Keratinocyte (primary cell): ENCODE measurements at regions not wholly inside any gene's neighbourhood (a gene's known extent, or its start where the extent isn't known, plus 50 kb on each side); places are given as distances from the start of the nearest gene placed in this dataset.
"Not testable (repeated sequence)": the region's sequence is repeated elsewhere in the genome, so short reads cannot be mapped to it uniquely, and the experiment has no call there.

Source experiments
- DNase-seq: peaks from one replicate; pipeline ENCODE4 v3.0.0-alpha.2; 2011; ENCODE audit warnings: low read depth, missing footprints, low spot score
- FAIRE-seq: peaks from 2 replicates; lab custom pipeline; 2011; peaks lifted over from hg19 to GRCh38; lab: Jason Lieb, UNC
- H2AFZ ChIP-seq: 2 replicates; pipeline ENCODE4 v1.6.0; 2012; ENCODE audit warnings: low read length, control low read depth, inconsistent platforms; ENCODE audit not compliant: control insufficient read depth
- H3K27ac ChIP-seq: 2 replicates; pipeline ENCODE4 v1.5.1; 2011; ENCODE audit warnings: low read length; ENCODE audit not compliant: control insufficient read depth, insufficient read depth
- H3K27me3 ChIP-seq: 3 replicates; pipeline ENCODE4 v1.6.0; 2011; ENCODE audit warnings: low read length; ENCODE audit not compliant: control insufficient read depth, insufficient read depth; ENCODE audit errors: extremely low read depth
- H3K36me3 ChIP-seq, 2 experiments: 2 replicates in 1 of 2; 3 replicates in 1 of 2; pipeline ENCODE4 v1.5.1; 2011; ENCODE audit warnings: low read length in 2 of 2, mild to moderate bottlenecking in 1 of 2; ENCODE audit not compliant: control insufficient read depth in 2 of 2, insufficient read depth in 2 of 2; ENCODE audit errors: extremely low read depth in 1 of 2
- H3K4me1 ChIP-seq: 3 replicates; pipeline ENCODE4 v1.5.1; 2011; ENCODE audit warnings: low read length; ENCODE audit not compliant: control insufficient read depth, insufficient read depth; ENCODE audit errors: extremely low read depth
- H3K4me2 ChIP-seq: 3 replicates; pipeline ENCODE4 v1.6.0; 2011; ENCODE audit warnings: low read depth, low read length; ENCODE audit not compliant: control insufficient read depth, insufficient read depth; ENCODE audit errors: extremely low read depth
- H3K4me3 ChIP-seq, 3 experiments: fragments of 200-600 bp in 1 of 3; sonication (generic) in 1 of 3; 2 replicates in 2 of 3; 3 replicates in 1 of 3; pipeline ENCODE4 v1.5.1; 2011 to 2016; ENCODE audit warnings: low read length in 3 of 3, mild to moderate bottlenecking in 3 of 3, control low read depth in 2 of 3, inconsistent platforms in 1 of 3, low read depth in 1 of 3, mixed read lengths in 1 of 3, mixed run types in 1 of 3, moderate library complexity in 1 of 3; ENCODE audit not compliant: control insufficient read depth in 2 of 3, insufficient read depth in 2 of 3; ENCODE audit errors: extremely low read depth in 1 of 3
- H3K79me2 ChIP-seq: 2 replicates; pipeline ENCODE4 v1.6.0; 2012; ENCODE audit warnings: low read length; ENCODE audit not compliant: control insufficient read depth, insufficient read depth
- H3K9ac ChIP-seq: 3 replicates; pipeline ENCODE4 v1.6.0; 2011; ENCODE audit warnings: low read length; ENCODE audit not compliant: control insufficient read depth, insufficient read depth; ENCODE audit errors: extremely low read depth
- H3K9me1 ChIP-seq: 3 replicates; pipeline ENCODE4 v1.6.0; 2011; ENCODE audit warnings: low read length; ENCODE audit not compliant: control insufficient read depth, insufficient read depth; ENCODE audit errors: extremely low read depth
- H3K9me3 ChIP-seq: 2 replicates; pipeline ENCODE4 v1.5.1; 2012; ENCODE audit warnings: low read depth, low read length; ENCODE audit not compliant: control insufficient read depth
- H4K20me1 ChIP-seq: 3 replicates; pipeline ENCODE4 v1.6.0; 2011; ENCODE audit warnings: low read length; ENCODE audit not compliant: control insufficient read depth, insufficient read depth; ENCODE audit errors: extremely low read depth
- dilution Hi-C: fragments of 300-500 bp; cut with MboI; formaldehyde crosslinking; loops from one replicate; pipeline ENCODE4 v1.7.0; 2020; ENCODE audit warnings: low sequenced_read_pairs; ENCODE audit not compliant: extremely low pct_ligation_motif_present

DNA sequence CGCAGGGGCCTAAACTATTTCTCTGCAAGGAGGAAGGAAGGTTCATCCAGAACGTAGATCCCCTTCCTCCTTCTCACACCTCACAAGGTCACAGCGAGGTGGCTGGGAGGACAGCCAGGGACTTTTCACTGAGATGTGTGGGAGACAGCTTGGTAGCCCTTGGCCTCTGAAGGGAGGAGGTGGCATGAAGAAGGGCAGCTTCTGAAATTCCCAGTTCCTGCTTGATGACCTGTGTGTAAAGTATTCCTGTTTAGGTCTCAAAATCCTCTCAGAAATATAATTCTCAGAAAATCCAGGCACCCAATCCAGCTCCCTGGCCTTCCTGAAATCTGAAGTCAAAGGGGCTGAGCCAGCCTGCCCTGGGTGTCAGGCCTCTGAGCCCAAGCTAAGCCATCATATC lies 84.9 kb upstream of the ALDH3B2 start:
- H3K4me2 ChIP-seq, DNase-seq, H3K9me3 ChIP-seq, FAIRE-seq, H3K79me2 ChIP-seq, H3K4me3 ChIP-seq, H4K20me1 ChIP-seq, H2AFZ ChIP-seq, H3K27me3 ChIP-seq, H3K27ac ChIP-seq, H3K9me1 ChIP-seq, H3K4me1 ChIP-seq, dilution Hi-C loops, H3K9ac ChIP-seq, H3K36me3 ChIP-seq: not testable (repeated sequence)

DNA sequence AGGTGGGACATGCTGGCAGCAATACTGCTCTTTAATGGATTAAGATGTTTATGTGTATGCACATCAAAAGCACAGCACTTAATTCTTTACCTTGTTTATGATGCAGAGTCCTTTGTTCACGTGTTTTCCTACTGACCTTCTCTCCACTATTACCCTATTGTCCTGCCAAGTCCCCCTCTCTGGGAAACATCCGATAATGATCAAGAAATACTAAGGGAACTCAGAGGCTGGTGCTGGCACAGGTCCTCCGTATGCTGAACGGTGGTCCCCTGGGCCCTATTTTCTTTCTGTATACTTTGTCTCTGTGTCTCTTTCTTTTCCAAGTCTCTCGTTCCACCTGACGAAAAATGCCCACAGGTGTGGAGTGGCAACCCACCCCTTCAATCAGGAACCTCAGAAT lies 84.0 kb upstream of the ALDH3B2 start:
- DNase-seq, H2AFZ ChIP-seq, H3K27ac ChIP-seq, H3K4me1 ChIP-seq, H3K79me2 ChIP-seq, H4K20me1 ChIP-seq, H3K4me3 ChIP-seq, dilution Hi-C loops, H3K27me3 ChIP-seq, FAIRE-seq, H3K9ac ChIP-seq, H3K4me2 ChIP-seq, H3K9me3 ChIP-seq, H3K36me3 ChIP-seq, H3K9me1 ChIP-seq: not testable (repeated sequence)

DNA sequence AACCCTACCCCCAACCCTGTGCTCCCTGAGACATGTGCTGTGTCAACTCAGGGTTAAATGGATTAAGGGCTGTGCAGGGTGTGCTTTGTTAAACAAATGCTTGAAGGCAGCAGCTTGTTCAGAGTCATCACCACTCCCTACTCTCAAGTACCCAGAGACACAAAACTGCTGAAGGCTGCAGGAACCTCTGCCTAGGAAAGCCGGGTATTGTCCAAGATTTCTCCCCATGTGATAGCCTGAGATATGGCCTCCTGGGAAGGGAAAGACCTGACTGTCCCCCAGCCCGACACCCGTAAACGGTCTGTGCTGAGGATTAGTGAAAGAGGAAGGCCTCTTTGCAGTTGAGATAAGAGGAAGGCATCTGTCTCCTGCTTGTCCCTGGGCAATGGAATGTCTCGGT lies 83.6 kb upstream of the ALDH3B2 start:
- H3K36me3 ChIP-seq, H3K79me2 ChIP-seq, H3K27ac ChIP-seq, dilution Hi-C loops, FAIRE-seq, H3K4me3 ChIP-seq, H3K9me3 ChIP-seq, H2AFZ ChIP-seq, H3K4me2 ChIP-seq, H4K20me1 ChIP-seq, H3K9ac ChIP-seq, H3K4me1 ChIP-seq, DNase-seq, H3K9me1 ChIP-seq, H3K27me3 ChIP-seq: not testable (repeated sequence)

- H3K9me1 ChIP-seq, H3K79me2 ChIP-seq, H3K27me3 ChIP-seq, H2AFZ ChIP-seq, H3K36me3 ChIP-seq, H3K4me2 ChIP-seq, H4K20me1 ChIP-seq, H3K4me1 ChIP-seq, H3K27ac ChIP-seq, H3K4me3 ChIP-seq, H3K9me3 ChIP-seq, H3K9ac ChIP-seq, dilution Hi-C loops, DNase-seq, FAIRE-seq: not testable (repeated sequence)
Observed at GRCh38 chr11:67753820-67754219, 79.4 kb upstream of the ALDH3B2 start.
